ENCODE measurements at regions not wholly inside any gene's neighbourhood (a gene's known extent, or its start where the extent isn't known, plus 50 kb on each side); places are given as distances from the start of the nearest gene placed in this dataset.

- TF ChIP-seq REST (IDR thresholded peaks at IDR 0.05; ENCODE audit: insufficient replicate concordance, low read depth): no peak
- no peak for TF ChIP-seq CTCF (IDR thresholded peaks at IDR 0.05; ENCODE audit: insufficient read depth, low read length)
- no peak for TF ChIP-seq GABPA (IDR thresholded peaks at IDR 0.05; ENCODE audit: low read depth)
- no peak for TF ChIP-seq POLR2AphosphoS5 (IDR thresholded peaks at IDR 0.05; ENCODE audit: low read depth)
- no peak for TF ChIP-seq SPI1 (IDR thresholded peaks at IDR 0.05; ENCODE audit: borderline replicate concordance, low read depth)
- Histone ChIP-seq H3K27ac (replicated peaks) (no peak overlapping the region), H3K27me3 (ENCODE audit: insufficient read depth, poor library complexity, severe bottlenecking) (no peaks in the 10 kb centered on the region), H3K4me3 (replicated peaks; ENCODE audit: insufficient read depth, low read length) (no peak overlapping the region)
- no peak for DNase-seq (ENCODE audit: low read depth in 1 of 2, low spot score in 1 of 2)
Measured at GRCh38 chr16:65975049-65975708, 391.3 kb upstream of the CDH5 start.

GRCh38 chr16:65967376-65967775, 399.1 kb upstream of the CDH5 start:
- Histone ChIP-seq H3K27ac (replicated peaks) (no peak overlapping the region), H3K27me3 (ENCODE audit: insufficient read depth, poor library complexity, severe bottlenecking) (no peaks in the 10 kb centered on the region), H3K4me3 (replicated peaks; ENCODE audit: insufficient read depth, low read length) (no peak overlapping the region)
- DNase-seq (ENCODE audit: low read depth in 1 of 2, low spot score in 1 of 2): no peak
- no peak for TF ChIP-seq GABPA (IDR thresholded peaks at IDR 0.05; ENCODE audit: low read depth)
- TF ChIP-seq POLR2AphosphoS5 (IDR thresholded peaks at IDR 0.05; ENCODE audit: low read depth): no peak
- TF ChIP-seq CTCF (IDR thresholded peaks at IDR 0.05; ENCODE audit: insufficient read depth, low read length): no peak
- no peak for TF ChIP-seq REST (IDR thresholded peaks at IDR 0.05; ENCODE audit: insufficient replicate concordance, low read depth)
- TF ChIP-seq SPI1 (IDR thresholded peaks at IDR 0.05; ENCODE audit: borderline replicate concordance, low read depth): no peak

- H3K4me3 ChIP-seq (replicated peaks; ENCODE audit: insufficient read depth, low read length): no peak overlapping the region
- no peak overlapping the region for H3K27ac ChIP-seq (replicated peaks)
- DNase-seq (ENCODE audit: low read depth in 1 of 2, low spot score in 1 of 2): no peak
- no peaks in the 10 kb centered on the region for H3K27me3 ChIP-seq (ENCODE audit: insufficient read depth, poor library complexity, severe bottlenecking)
- TF ChIP-seq REST (IDR thresholded peaks at IDR 0.05; ENCODE audit: insufficient replicate concordance, low read depth) (no peak), SPI1 (IDR thresholded peaks at IDR 0.05; ENCODE audit: borderline replicate concordance, low read depth) (no peak), POLR2AphosphoS5 (IDR thresholded peaks at IDR 0.05; ENCODE audit: low read depth) (no peak), GABPA (IDR thresholded peaks at IDR 0.05; ENCODE audit: low read depth) (no peak), CTCF (IDR thresholded peaks at IDR 0.05; ENCODE audit: insufficient read depth, low read length) (no peak)
Measured at GRCh38 chr16:65965628-65966027, 400.9 kb upstream of the CDH5 start.
